Stimulated activated CD4-positive, alpha-beta T cell treated with anti-CD3 and anti-CD28 coated beads, Interleukin-12 subunit alpha, Interleukin-12 subunit beta, amount 100 ng/mL, for 24 hours (primary cell): ENCODE measurements at regions not wholly inside any gene's neighbourhood (a gene's known extent, or its start where the extent isn't known, plus 50 kb on each side); places are given as distances from the start of the nearest gene placed in this dataset.
"Not testable (repeated sequence)": the region's sequence is repeated elsewhere in the genome, so short reads cannot be mapped to it uniquely, and the experiment has no call there.

ENCODE experiments used
- DNase-seq, 2 experiments: peaks; one replicate each; pipeline ENCODE4 v3.0.0-alpha.2; 2020; ENCODE audit warnings: low read depth in 2 of 2

DNA sequence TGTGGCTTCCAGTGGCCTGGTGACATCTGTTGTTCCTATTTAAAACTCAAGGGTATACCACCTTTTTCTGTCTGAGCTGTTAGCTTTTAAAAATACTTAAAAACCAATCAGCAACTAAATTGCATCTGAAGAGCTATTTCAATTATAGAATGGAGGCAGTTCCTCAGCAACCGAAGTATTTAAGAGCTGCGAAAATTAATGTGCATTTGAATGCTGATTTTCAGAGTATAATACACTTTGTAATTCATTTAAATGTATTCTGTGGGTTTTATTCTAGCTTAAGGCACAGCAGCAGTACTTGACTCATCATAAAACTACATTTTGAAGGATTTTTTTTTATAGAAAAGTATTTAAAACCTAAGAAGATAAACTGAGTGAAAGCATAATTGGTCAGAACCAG lies 404.9 kb upstream of the PRKCQ start:
- no peak for DNase-seq

DNA sequence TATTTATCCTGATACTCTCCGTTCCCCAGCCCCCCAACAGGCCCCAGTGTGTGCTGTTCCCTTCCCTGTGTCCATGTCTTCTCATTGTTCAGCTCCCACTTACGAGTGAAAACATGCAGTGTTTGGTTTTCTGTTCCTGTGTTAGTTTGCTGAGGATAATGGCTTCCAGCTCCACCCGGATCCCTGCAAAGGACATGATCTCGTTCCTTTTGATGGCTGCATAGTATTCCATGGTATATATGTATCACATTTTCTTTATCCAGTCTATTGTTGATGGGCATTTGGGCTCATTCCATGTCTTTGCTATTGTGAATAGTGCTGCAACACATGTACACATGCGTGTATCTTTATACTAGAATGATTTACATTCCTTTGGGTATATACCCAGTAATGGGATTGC lies 403.9 kb upstream of the PRKCQ start:
- DNase-seq: not testable (repeated sequence)

DNA sequence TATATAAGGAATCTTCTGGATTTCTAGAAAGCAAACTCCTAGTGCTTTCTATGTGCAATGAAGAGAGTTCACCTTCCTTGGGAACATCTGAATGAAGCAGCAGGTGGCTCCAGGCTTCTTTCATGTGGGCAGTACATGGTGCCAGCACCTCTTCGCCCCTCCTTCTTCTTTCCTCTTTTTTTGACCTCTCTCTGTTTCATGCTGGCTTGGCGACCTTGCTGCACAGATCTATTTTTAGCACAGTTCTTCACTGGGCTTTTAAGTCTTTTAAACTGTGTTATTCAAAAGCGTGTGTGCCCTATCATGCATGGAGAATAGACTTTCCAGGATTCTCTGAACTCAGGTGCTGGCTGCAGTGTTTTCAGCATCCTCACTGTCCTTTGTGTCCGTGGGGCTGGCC lies 400.3 kb upstream of the PRKCQ start:
- no peak for DNase-seq

DNA sequence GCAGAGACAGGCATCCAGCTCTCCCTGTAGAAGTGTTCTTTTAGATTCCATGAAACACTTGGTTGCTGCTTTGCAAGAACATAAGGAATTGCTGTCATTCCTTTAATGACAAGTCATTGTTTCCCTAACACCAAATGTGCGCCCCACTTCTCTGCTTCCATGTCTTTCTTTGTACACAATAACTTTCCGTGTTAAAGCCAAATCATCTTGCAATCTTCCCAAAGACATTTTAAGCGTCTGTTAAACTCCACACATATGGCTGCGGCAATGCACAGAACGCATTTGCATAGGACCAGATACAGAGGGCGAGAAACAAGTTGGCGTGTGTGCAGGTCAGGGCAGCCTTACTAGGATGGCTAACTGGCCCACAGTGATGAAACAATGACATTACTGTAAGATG lies 399.3 kb upstream of the PRKCQ start:
- no peak for DNase-seq

DNA sequence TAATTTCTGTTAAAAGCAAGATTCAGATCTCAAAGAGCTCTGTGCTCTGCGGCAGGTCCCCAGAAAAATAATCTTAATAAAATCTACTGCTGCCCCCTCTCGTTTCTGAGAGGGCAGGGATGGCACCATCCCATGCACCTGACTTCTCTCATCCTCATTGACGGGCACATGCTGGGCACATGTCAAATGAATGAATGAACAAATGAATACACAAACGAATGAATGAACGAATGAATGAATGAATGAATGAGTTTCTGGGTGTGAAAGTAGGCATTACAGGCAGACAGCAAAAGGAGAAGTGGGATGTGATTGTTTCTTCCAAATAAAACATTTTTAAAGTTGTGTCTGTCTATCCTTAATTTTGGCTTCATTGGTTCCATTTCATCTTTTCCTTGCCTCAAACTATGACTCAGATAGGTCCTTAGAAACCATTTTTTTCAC lies 398.1 kb upstream of the PRKCQ start:
- no peak for DNase-seq

DNA sequence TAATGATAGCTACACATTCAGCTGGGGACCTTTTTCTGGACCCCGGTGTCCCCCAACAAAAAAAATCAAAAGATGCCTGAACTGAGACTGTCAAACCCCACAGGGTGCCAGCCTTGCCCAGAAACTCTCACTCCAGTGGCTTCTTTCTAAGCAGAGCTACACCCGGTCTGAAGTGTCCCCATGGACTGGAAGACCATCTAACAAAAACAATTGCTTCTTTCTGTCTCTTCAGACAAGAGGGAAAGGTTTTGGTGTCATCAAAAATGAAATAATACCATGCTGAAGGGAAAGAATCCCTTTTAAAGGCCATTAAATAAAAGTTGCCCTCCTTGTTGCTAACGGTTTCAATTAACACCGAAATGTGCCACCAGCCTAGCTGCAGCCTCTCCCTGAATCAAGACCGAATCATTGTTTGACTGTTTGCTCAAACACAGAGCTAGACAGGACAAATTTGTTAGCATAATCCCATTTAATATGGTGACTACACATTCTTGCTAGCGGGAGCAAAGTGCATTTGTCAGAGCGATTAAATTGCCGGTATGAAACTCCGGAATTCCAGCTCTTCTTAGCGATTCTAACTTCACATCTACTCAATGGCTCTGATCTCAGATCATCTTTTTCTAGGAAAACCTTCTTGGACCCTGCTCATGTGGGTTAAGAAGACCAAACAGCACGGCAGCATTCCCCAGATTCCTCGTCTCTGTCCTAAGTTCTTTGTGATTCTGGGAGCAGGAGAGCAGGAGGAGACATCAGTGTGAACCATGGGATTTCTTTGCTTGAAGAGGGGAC lies 397.5 kb upstream of the PRKCQ start:
- no peak for DNase-seq

DNA sequence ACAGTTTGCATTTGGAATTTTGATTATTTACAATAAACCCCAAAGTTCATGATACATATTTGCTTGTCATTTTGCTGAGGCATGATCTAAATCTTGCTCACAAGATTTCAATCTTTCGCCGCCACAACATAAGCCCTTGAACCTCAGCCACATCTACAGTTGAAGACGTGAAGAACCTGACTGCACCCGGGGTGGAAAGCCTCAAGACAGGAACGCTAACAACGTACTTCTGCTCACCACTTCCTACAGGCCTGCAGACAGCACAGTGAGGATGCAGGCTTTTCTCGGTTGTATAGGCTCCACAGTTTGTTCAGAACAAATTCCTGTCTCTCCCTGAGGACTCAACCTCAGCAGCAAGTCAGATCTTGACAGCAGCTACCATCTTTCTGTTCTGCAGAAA lies 393.8 kb upstream of the PRKCQ start:
- DNase-seq: no peak

DNA sequence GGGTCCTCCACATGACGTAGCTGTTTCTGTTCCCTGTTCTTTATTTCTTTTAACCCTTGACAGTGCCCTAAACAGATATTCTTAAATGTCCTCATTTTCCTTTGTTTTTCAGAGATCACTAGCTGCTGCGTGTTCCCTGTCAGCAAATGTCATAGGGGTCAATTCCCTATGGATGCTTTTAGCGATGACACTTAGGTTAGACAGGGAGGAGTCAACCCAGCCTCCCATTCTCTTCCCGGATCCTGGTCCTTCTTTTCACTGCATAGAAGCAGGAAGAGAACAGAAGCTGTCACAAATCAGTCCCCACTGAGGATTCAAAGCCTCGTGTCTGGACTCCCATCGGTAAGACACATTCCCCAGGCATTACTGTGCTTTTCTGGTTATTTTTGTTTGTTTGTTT lies 392.1 kb upstream of the PRKCQ start:
- no peak for DNase-seq

DNA sequence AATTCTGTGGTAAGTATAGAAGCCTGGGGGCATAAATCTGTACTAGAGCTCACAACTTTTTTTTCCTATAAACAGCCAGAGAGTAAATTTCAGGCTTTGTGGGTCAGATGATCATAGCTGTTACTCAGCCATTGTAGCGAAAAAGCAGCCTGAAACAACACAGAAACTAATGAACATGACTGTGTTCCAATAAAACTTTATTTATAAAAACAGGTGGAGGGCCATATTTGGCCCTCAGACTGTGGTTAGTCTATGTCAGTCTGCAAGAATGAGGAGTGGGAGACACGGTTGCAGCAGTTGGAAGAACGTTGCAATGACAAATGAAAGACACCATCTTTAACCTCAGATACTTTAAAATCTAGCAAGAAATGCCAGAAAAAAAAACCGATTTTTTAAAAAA lies 389.6 kb upstream of the PRKCQ start:
- DNase-seq: no peak

DNA sequence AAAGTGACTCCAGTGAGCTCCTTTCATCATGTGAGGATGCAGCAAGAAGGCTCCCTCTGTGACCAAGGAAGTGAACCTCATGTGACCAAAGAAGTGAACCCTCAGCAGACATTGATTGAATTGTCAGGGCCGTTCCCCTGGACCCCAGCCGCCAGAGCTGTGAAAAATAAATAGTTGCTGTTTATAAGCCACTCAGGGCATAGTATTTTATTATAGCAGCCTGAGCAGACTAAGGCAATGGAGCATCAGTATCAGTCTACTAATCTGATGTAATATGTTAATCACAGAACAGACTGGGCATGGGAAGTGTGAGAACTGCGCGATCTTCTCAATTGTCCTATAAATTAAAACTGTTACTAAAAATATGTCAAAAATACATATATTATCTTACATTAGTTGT lies 384.5 kb upstream of the PRKCQ start:
- no peak for DNase-seq

DNA sequence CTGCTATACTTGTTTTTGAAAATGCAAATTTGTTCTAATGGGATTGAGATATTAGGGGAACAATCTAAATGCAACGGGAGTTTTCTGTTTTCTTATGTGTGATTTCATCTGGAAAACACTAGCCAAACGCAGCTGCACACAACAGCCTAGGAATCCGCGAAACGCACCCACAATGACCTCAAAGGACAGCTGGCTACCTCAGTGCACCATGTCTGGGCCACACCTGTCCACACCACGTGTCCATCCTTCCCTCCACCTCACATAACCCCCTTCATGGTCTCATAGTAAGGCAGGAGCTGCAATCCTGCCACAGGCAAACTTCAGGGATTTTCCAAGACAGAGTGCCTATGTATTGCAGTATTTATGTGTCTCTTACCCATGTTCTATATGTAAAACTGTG lies 382.5 kb upstream of the PRKCQ start:
- no peak for DNase-seq

DNA sequence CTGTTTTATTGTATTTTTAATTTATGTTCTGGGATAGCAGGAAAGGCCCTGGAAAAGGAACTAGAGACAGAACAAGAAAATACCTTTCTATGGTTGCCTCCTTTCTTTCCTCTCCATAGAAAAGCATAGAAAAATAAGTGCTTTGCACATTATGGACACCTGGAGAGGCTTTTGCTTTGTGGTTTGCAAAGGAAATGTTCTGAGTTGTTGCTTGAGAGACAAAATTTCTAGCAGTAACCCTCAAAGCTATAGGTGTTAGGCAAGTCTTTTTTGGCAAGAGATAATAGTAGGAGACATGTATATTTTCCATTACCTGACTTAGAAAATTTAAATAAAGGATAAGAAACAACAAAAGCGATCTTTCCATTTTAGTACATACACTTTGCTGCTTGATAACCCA lies 378.6 kb upstream of the PRKCQ start:
- DNase-seq: no peak

DNA sequence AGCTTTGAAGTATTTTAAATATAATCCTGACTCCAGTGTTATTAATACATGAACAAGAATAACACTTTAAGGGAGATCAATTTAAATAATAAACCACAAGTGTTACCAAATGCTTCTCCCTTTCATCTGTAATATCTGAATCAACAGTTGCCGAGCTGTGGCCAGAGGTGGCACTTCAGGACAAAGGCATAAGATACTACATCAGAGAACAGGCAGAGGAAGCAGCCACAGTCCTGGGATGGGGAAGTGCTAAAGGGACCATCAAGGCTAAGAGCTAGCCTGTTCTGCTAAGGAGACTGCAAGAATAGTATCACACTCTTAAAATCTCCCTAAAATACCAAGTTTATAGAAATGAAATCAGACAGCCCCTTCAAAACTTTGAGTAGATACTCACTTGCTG lies 378.2 kb upstream of the PRKCQ start:
- DNase-seq: no peak

DNA sequence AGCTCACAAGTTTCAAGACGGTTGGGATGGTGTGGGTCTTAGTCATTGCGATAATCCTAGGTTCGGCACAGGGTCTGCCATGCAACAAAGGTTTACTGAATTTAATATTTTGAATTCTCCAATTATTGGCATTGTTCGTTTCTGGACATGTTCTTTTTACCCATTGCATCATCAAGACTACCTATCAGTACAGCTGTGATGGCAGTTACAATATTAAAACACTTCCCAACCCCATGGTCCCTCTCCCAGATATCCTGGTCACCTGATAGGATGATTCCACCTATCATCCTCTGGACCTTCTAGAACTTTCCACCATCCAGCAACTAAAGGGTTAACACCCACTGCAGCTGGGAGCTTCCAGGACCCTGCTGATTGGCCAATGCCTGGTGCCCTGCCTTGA lies 377.8 kb upstream of the PRKCQ start:
- DNase-seq: no peak

DNA sequence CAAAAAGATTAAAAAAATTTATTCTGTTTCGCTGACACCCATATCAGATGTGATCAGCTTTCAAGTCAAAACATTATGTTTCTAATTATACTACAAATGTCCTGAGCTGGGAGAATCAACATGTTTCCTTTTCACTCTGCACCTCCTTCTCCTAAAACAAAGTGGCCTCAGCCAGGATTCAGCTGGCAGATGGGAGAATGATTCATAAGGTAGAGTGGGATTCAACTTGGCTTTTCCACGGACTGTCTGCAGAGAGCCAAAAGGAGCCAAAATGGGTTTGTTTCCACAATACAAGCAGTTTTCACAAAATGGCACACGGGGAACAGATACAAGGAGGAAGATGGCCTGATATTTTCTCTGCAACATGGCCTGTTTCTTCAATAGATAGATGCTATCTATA lies 376.5 kb upstream of the PRKCQ start:
- no peak for DNase-seq

DNA sequence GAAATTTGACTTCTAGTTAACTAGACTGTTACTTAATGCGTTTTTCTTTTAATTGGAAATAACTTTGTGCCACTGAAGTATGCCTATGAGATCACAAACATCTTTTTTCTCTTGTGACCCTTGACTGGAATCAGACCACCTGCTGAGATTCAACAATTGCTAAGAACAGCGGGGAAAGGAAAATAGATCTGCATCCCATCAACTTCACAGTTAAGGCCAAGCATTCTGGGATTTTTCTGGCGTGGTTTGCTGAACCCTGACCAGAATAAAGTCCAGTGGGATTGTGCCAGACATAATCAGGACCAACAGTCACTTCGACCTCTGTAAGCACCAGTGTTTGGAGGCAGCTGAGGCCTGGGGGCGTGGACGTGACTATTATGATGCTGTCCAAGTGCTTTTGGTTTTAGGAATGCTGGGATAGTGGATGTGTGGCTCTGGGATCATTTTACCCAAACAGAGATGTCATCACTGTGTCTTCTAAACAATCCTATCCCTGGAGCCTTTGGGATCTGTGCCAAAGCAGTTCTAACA lies 373.3 kb upstream of the PRKCQ start:
- no peak for DNase-seq

DNA sequence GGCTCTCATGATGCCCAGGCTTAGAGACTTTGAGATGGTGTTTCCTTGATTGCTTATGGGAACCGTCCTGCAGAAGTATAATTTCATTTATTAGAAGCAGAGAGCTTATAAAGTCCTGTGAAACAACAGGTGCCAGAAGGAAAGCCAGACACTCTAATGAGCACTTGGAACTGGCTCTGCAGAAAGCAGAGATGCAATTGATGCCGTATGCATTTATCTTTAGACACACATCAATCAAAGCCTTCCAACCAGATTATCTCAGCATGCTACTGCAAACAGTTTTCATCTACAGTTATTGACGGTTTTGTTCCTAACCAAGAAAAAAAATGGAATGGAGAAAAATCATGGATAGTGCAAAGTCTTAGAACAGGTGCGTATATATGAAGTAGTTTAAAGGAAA lies 371.7 kb upstream of the PRKCQ start:
- no peak for DNase-seq

DNA sequence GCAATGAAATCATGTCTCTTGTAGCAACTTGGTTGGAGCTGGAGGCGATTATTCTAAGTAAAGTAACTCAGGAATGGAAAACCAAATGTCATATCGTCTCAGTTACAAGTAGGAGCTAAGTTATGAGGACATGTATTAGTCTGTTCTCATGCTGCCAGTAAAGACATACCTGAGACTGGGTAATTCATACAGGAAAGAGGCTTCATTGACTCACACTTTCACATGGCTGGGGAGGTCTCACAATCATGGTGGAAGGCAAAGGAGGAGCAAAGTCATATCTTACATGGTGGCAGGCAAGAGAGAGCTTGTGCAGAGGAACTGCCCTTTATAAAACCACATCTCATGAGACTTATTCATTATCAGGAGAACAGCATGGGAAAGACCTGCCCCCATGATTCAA lies 370.1 kb upstream of the PRKCQ start:
- DNase-seq: no peak

DNA sequence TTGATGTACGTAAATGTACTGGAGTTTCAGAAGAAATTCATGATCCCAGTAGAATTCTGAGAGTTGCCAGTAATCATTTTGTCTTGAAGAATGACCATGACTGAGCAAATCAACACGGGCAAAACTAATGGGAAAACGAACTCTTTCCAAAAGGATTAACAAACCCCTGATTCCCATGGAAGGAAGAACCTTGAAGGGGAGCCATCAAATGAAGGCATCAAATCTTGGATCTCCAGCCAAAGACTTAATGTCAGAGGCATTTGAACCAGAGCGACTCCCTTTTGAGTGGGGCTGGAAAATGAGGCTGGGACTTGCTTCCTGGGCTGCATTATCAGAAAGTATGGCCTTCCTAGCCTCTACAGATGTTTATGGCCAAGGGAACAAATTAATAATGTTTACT lies 364.4 kb upstream of the PRKCQ start:
- DNase-seq: no peak

DNA sequence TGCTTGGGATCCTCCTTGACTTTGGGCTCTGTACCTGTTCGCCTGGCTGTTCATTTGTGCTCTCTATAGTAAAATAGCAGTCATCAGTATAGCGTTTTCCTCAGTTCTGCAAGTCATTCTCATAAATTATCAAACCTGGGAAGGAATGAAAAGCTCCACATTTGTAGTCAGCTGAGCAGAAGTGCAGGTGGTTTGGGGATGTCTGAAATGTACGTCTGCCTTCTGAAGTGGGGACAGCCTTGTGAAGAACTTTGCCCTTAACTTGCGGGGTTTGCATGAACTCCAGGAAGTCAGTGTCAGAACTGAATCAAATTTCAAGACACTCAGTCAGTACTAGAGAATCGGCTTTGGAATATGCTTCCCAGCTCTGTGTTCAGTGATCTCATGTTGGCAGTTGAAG lies 358.3 kb upstream of the PRKCQ start:
- no peak for DNase-seq

DNA sequence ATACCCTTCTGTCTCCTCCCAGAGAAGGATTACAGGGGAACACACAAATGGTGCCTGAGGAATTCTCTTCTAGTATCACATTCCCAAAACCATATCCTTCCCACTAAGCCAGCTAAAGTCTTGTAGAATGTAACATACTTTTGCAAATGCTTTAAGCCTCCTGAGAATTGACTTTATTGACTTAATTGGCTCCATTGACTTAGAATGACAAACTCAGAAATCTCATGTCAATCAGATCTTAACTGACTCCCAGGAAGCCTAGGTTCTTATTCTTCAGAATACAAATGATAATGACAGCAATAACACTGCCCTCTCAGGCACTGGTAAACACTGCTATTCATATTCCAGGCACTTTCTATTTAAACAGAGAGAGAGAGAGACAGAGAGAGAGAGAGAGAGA lies 356.9 kb upstream of the PRKCQ start:
- no peak for DNase-seq

DNA sequence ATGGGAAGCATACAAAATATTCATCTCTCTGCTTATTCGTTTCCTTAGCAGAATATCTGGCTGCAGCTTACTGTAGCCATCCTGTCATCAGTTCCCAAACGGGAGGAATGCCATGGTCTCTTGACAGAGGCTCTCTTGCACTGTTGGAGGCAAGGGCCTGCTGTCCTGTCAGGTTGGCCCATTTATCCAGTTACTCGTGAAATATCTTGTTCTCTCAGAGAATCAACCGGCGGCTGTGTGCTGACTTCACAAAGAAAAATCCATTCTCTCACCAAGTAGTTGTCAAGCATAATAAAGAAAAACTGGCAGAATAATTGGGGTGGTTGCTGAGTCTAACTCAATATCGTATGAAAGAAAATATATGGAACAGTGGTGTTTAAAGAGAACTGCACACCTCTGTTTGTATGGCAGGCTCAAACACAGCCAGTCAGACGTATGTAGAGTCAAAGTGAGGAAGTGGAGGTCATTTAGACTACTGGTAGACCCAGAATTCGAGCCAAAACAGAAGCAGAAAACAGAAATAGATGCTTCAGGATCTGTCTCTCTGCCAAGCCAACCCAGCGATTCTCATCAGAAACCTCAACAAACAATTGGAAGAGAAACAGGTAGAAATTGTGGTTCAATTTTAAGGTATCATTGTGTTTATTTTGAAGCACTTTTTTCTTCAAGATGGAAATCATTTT lies 349.2 kb upstream of the PRKCQ start:
- DNase-seq: no peak

DNA sequence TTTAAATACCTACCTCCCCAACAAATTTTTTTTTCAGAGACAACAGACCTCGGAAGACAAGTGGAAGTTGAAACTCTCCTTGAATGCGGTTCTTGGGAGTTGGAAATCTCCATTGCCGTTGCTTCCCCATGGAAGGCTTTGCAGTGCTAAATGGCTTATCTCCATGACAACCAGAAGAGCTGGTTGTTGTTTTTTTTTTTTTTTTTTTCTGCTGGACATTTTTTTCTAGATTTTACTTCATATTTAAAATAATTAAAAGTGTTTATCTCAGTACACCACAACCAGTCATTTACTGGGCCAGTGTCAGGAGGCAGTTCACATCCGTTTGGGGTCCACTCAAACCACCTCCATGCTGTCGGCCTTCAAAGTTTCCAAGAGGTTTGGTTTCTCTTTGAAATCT lies 348.5 kb upstream of the PRKCQ start:
- no peak for DNase-seq
